Mucosa of descending colon (tissue), 3 donors: ENCODE measurements at regions not wholly inside any gene's neighbourhood (a gene's known extent, or its start where the extent isn't known, plus 50 kb on each side); places are given as distances from the start of the nearest gene placed in this dataset.

Experiments used
- ATAC-seq: fragments of 200-7000 bp; cut with Tn5 transposase; one replicate; pipeline ENCODE4 v1.9.1; 2020; ENCODE audit warnings: mild to moderate bottlenecking, moderate library complexity
- DNase-seq, 3 donors: peaks; one replicate each; pipeline ENCODE4 v3.0.0-alpha.2; 2020
- H3K36me3 ChIP-seq: fragments of 200-600 bp; one replicate; pipeline ENCODE4 v1.8.0; 2021; ENCODE audit warnings: low read depth, mild to moderate bottlenecking
- H3K4me1 ChIP-seq: fragments of 200-600 bp; one replicate; pipeline ENCODE4 v1.8.0; 2021; ENCODE audit warnings: low read depth, mild to moderate bottlenecking
- H3K4me3 ChIP-seq: fragments of 200-600 bp; one replicate; pipeline ENCODE4 v1.8.0; 2021; ENCODE audit warnings: mild to moderate bottlenecking
- H3K9me3 ChIP-seq: fragments of 200-600 bp; one replicate; pipeline ENCODE4 v1.8.0; 2021; ENCODE audit warnings: mild to moderate bottlenecking
- CTCF ChIP-seq: fragments of 200-600 bp; IDR thresholded peaks from one replicate; pipeline ENCODE4 v1.8.0; 2022; ENCODE audit warnings: antibody characterized with exemption, mild to moderate bottlenecking
- intact Hi-C, 2 donors: fragments of 100-400 bp; cut with DNase I in 1 of 2; cut with micrococcal nuclease in 1 of 2; formaldehyde crosslinking; loops; one replicate each; pipeline versions ENCODE4 v1.11.0 to v1.11.1; 2022; cut with DNase I, micrococcal nuclease
- donor health status: DM: no; HTN: no; CAD: no; lungs with moderate emphysema.
- donor health status: DM: no; HTN: no; CAD: no.
- donor health status: DM: no; HTN: yes; CAD: no.

- intact Hi-C loops: no loop called here
- H3K4me1 ChIP-seq: no peaks in the 10 kb centered on the region
- no peak overlapping the region for H3K4me3 ChIP-seq
- H3K36me3 ChIP-seq: no peaks in the 10 kb centered on the region
- DNase-seq (no peak), ATAC-seq (no peak)
- H3K9me3 ChIP-seq: no peaks in the 10 kb centered on the region
- no peak for TF ChIP-seq CTCF
Measured at GRCh38 chrX:56107320-56107719, 124.8 kb upstream of the KLF8 start.

GRCh38 chrX:56113785-56114436, 118.2 kb upstream of the KLF8 start:
- no peak for DNase-seq
- Histone ChIP-seq H3K9me3 (no peaks in the 10 kb centered on the region), H3K4me1 (no peaks in the 10 kb centered on the region), H3K36me3 (no peaks in the 10 kb centered on the region), H3K4me3 (no peak overlapping the region)
- intact Hi-C loops: no loop called here
- no peak for ATAC-seq
- no peak for TF ChIP-seq CTCF

- ATAC-seq (no peak), DNase-seq (no peak)
- Histone ChIP-seq H3K4me3 (no peak overlapping the region), H3K36me3 (no peaks in the 10 kb centered on the region), H3K9me3 (no peaks in the 10 kb centered on the region), H3K4me1 (no peaks in the 10 kb centered on the region)
- TF ChIP-seq CTCF: no peak
- intact Hi-C loops: no loop called here
Measured at GRCh38 chrX:56114437-56114787, 117.7 kb upstream of the KLF8 start.

DNA sequence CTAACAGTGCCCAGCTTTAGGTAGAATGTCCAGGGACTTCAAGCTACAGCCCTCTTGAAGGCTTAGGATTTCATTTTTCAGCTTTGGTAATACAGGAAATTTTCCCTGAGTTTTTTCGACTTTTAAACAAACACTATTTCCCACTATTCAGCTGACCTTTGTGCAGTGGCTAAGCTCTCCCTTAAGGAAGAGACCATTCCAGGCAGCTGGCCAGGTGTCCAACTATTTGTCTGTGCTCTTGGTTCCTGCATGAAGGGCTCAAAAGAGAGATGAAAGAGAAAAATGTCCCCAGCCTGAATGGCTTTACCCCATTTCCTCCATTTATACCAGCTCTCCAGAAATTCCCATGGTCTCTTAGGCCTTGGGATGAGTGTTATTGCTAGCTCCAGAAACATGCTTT, 111.9 kb upstream of the KLF8 start:
- Histone ChIP-seq H3K9me3 (no peaks in the 10 kb centered on the region), H3K4me1 (no peaks in the 10 kb centered on the region), H3K4me3 (no peak overlapping the region), H3K36me3 (no peaks in the 10 kb centered on the region)
- ATAC-seq (no peak), DNase-seq (no peak)
- TF ChIP-seq CTCF: no peak
- intact Hi-C loops: no loop called here

DNA sequence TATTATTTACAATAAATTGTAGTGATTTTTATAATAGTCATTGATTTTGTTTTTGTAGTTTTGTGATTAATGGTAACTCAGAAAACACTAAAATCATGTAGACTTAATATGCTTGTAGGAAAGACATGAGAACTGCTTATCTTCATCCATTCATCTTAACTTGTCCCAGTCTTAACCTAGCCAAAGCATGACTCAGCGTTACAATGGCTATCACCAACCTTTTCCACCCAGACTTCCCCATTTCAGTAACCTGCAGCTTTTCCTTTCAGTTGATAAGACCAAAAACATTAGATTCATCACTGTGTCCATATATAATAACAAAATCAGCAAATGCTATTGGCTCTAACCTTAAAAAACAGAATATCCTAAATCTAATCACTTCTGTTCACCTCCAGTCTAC, 106.2 kb upstream of the KLF8 start:
- DNase-seq: no peak
- H3K36me3 ChIP-seq: no peaks in the 10 kb centered on the region
- no peaks in the 10 kb centered on the region for H3K4me1 ChIP-seq
- TF ChIP-seq CTCF: no peak
- ATAC-seq: no peak
- H3K4me3 ChIP-seq: no peak overlapping the region
- intact Hi-C loops: no loop called here
- H3K9me3 ChIP-seq: no peaks in the 10 kb centered on the region

DNA sequence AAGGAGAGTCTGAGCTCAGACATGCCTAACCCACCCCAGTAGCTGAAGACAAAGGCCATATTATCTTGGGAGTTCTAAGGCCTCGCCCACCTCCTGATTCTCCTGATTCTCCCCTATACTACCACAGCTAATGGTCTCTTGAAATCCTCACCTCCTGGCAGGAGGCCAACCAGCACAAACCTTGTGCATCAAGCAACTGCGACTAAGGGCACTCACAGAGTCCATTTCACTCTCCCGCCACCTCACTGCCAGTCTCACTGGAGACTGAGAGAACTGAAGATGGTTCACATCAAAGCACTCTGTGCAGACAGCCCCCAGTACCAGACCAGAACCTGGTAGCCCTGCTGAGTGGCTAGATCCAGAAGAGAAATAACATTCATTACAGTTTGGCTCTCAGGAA, 102.1 kb upstream of the KLF8 start:
- no peak for TF ChIP-seq CTCF
- Histone ChIP-seq H3K4me1 (no peaks in the 10 kb centered on the region), H3K4me3 (no peak overlapping the region), H3K36me3 (no peaks in the 10 kb centered on the region), H3K9me3 (peaks cover 3% of the 10 kb centered on the region)
- ATAC-seq (no peak), DNase-seq (peak in 1 of 3 donors; percentile 1)
- intact Hi-C loops: no loop called here
